ENCODE measurements at regions not wholly inside any gene's neighbourhood (a gene's known extent, or its start where the extent isn't known, plus 50 kb on each side); places are given as distances from the start of the nearest gene placed in this dataset.

DNA sequence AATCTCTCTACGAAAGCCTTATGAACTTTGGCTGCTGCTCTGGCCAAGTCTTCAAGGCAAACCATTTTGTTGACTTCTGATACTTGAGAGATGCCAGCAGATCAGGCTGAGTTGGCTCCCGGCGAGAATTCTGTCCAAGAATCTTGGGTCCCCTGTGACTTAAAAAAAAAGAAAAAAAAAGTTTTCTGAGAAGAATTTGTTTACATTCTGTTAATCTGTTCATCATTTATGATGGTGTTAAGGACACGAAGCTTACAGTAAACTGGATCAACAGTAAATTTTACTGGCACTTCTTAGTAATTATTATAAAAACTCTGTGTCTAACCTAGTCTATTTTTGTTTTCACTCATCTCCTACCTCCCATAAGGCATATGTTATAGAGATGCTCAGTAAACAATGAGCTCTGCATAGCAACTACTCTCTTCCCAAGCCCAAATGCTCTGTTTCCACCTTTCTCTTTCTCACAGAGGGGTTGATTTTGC is 320.9 kb upstream of the RASGRP1 start:
- TF ChIP-seq, protein P1, sequence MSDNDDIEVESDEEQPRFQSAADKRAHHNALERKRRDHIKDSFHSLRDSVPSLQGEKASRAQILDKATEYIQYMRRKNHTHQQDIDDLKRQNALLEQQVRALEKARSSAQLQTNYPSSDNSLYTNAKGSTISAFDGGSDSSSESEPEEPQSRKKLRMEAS (CRISPR knock-in tag; IDR thresholded peaks at IDR 0.05), result no peak
- TF ChIP-seq, protein P2, sequence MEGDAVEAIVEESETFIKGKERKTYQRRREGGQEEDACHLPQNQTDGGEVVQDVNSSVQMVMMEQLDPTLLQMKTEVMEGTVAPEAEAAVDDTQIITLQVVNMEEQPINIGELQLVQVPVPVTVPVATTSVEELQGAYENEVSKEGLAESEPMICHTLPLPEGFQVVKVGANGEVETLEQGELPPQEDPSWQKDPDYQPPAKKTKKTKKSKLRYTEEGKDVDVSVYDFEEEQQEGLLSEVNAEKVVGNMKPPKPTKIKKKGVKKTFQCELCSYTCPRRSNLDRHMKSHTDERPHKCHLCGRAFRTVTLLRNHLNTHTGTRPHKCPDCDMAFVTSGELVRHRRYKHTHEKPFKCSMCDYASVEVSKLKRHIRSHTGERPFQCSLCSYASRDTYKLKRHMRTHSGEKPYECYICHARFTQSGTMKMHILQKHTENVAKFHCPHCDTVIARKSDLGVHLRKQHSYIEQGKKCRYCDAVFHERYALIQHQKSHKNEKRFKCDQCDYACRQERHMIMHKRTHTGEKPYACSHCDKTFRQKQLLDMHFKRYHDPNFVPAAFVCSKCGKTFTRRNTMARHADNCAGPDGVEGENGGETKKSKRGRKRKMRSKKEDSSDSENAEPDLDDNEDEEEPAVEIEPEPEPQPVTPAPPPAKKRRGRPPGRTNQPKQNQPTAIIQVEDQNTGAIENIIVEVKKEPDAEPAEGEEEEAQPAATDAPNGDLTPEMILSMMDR (IDR thresholded peaks at IDR 0.05), result no peak
- TF ChIP-seq TEAD4 (CRISPR knock-in tag; IDR thresholded peaks at IDR 0.05) (no peak), NR1H2 (CRISPR knock-in tag; IDR thresholded peaks at IDR 0.05) (no peak), ZNF263 (CRISPR knock-in tag; IDR thresholded peaks at IDR 0.05; ENCODE audit: low read depth) (no peak), ZNF317 (CRISPR knock-in tag; IDR thresholded peaks at IDR 0.05; ENCODE audit: borderline replicate concordance, low read depth) (no peak), FOXJ3 (CRISPR knock-in tag; IDR thresholded peaks at IDR 0.05; ENCODE audit: borderline replicate concordance) (no peak), TCF7 (CRISPR knock-in tag; IDR thresholded peaks at IDR 0.05; ENCODE audit: low read depth) (no peak)
- TF ChIP-seq, protein P3, sequence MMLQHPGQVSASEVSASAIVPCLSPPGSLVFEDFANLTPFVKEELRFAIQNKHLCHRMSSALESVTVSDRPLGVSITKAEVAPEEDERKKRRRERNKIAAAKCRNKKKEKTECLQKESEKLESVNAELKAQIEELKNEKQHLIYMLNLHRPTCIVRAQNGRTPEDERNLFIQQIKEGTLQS (CRISPR knock-in tag; conservative IDR thresholded peaks at IDR 0.05), result no peak
- TF ChIP-seq, protein P4, sequence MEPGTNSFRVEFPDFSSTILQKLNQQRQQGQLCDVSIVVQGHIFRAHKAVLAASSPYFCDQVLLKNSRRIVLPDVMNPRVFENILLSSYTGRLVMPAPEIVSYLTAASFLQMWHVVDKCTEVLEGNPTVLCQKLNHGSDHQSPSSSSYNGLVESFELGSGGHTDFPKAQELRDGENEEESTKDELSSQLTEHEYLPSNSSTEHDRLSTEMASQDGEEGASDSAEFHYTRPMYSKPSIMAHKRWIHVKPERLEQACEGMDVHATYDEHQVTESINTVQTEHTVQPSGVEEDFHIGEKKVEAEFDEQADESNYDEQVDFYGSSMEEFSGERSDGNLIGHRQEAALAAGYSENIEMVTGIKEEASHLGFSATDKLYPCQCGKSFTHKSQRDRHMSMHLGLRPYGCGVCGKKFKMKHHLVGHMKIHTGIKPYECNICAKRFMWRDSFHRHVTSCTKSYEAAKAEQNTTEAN (CRISPR knock-in tag; IDR thresholded peaks at IDR 0.05), result no peak
